H9 (cell line): ENCODE measurements at regions not wholly inside any gene's neighbourhood (a gene's known extent, or its start where the extent isn't known, plus 50 kb on each side); places are given as distances from the start of the nearest gene placed in this dataset.
A peak's percentile ranks its signal among the peaks of the same experiment; 100 is the strongest.

Experiments
- DNase-seq: peaks from one replicate; pipeline ENCODE4 v3.0.0-alpha.2; 2017
- H2AFZ ChIP-seq: one replicate; pipeline ENCODE4 v1.6.1; 2013; ENCODE audit warnings: mild to moderate bottlenecking, low read length, control low read depth, moderate library complexity
- H2AK5ac ChIP-seq: 2 replicates; pipeline ENCODE4 v1.6.1; 2013; ENCODE audit warnings: low read length, control low read depth, mixed read lengths; ENCODE audit not compliant: insufficient read length
- H2BK120ac ChIP-seq: one replicate; pipeline ENCODE4 v1.6.1; 2013; ENCODE audit warnings: low read depth, mild to moderate bottlenecking, low read length, control low read depth, inconsistent platforms; ENCODE audit not compliant: poor library complexity, severe bottlenecking
- H2BK12ac ChIP-seq: 2 replicates; pipeline ENCODE4 v1.6.1; 2013; ENCODE audit warnings: low read length, control low read depth, mixed read lengths, low read depth; ENCODE audit not compliant: insufficient read length
- H2BK15ac ChIP-seq: 2 replicates; pipeline ENCODE4 v1.6.1; 2013; ENCODE audit warnings: low read depth, low read length, control low read depth
- H2BK20ac ChIP-seq: one replicate; pipeline ENCODE4 v1.6.1; 2013; ENCODE audit warnings: low read depth, mild to moderate bottlenecking, low read length, control low read depth, inconsistent platforms; ENCODE audit not compliant: poor library complexity, severe bottlenecking
- H2BK5ac ChIP-seq: 2 replicates; pipeline ENCODE4 v1.6.1; 2013; ENCODE audit warnings: low read length, control low read depth, mixed read lengths; ENCODE audit not compliant: insufficient read length
- H3K14ac ChIP-seq: 2 replicates; pipeline ENCODE4 v1.6.1; 2013; ENCODE audit warnings: low read length, control low read depth; ENCODE audit not compliant: insufficient read depth
- H3K18ac ChIP-seq: 2 replicates; pipeline ENCODE4 v1.6.1; 2013; ENCODE audit warnings: low read depth, mild to moderate bottlenecking, mixed read lengths, low read length, control low read depth; ENCODE audit not compliant: insufficient read length
- H3K23ac ChIP-seq: 2 replicates; pipeline ENCODE4 v1.6.1; 2013; ENCODE audit warnings: low read length, control low read depth, mixed read lengths, low read depth; ENCODE audit not compliant: insufficient read length
- H3K23me2 ChIP-seq: 2 replicates; pipeline ENCODE4 v1.6.1; 2013; ENCODE audit warnings: low read depth, mild to moderate bottlenecking, mixed read lengths, low read length, control low read depth; ENCODE audit not compliant: insufficient read length, poor library complexity, severe bottlenecking
- H3K27ac ChIP-seq: 2 replicates; pipeline ENCODE4 v1.5.1; 2013; ENCODE audit warnings: low read length, control low read depth, mixed read lengths, low read depth; ENCODE audit not compliant: insufficient read length
- H3K27me3 ChIP-seq: 2 replicates; pipeline ENCODE4 v1.6.1; 2013; ENCODE audit warnings: low read length, control low read depth, inconsistent platforms; ENCODE audit not compliant: insufficient read depth
- H3K4ac ChIP-seq: 2 replicates; pipeline ENCODE4 v1.6.1; 2013; ENCODE audit warnings: low read depth, mild to moderate bottlenecking, control low read depth, inconsistent platforms, low read length, moderate library complexity
- H3K4me1 ChIP-seq: 2 replicates; pipeline ENCODE4 v1.6.1; 2013; ENCODE audit warnings: low read length, control low read depth, inconsistent platforms; ENCODE audit not compliant: insufficient read depth
- H3K4me2 ChIP-seq: 2 replicates; pipeline ENCODE4 v1.6.1; 2013; ENCODE audit warnings: low read length, control low read depth, mixed read lengths; ENCODE audit not compliant: insufficient read length, insufficient read depth
- H3K56ac ChIP-seq: 2 replicates; pipeline ENCODE4 v1.6.1; 2013; ENCODE audit warnings: low read depth, mild to moderate bottlenecking, mixed read lengths, low read length, control low read depth; ENCODE audit not compliant: insufficient read length
- H3K79me1 ChIP-seq: 2 replicates; pipeline ENCODE4 v1.6.1; 2013; ENCODE audit warnings: low read depth, mild to moderate bottlenecking, moderate library complexity, low read length, control low read depth, inconsistent platforms; ENCODE audit not compliant: insufficient read depth, poor library complexity, severe bottlenecking
- H3K79me2 ChIP-seq: 2 replicates; pipeline ENCODE4 v1.6.1; 2013; ENCODE audit warnings: low read length, control low read depth, inconsistent platforms; ENCODE audit not compliant: insufficient read depth
- H3K9ac ChIP-seq: 2 replicates; pipeline ENCODE4 v1.6.1; 2013; ENCODE audit warnings: low read length, control low read depth, mixed read lengths; ENCODE audit not compliant: insufficient read length; ENCODE audit errors: extremely low read depth
- H3K9me3 ChIP-seq: one replicate; pipeline ENCODE4 v1.6.1; 2013; ENCODE audit warnings: low read depth, low read length, inconsistent platforms; ENCODE audit not compliant: control insufficient read depth
- H3T11ph ChIP-seq: one replicate; pipeline ENCODE4 v1.6.1; 2013; ENCODE audit warnings: mild to moderate bottlenecking, low read length, control low read depth, inconsistent platforms
- H4K20me1 ChIP-seq: one replicate; pipeline ENCODE4 v1.6.1; 2013; ENCODE audit not compliant: control insufficient read depth, insufficient read length, insufficient read depth
- H4K5ac ChIP-seq: 2 replicates; pipeline ENCODE4 v1.6.1; 2013; ENCODE audit warnings: low read depth, mild to moderate bottlenecking, mixed read lengths, low read length, control low read depth; ENCODE audit not compliant: insufficient read length
- H4K8ac ChIP-seq: replicated peaks from 2 replicates; pipeline ENCODE4 v1.6.1; 2013; ENCODE audit warnings: low read length, control low read depth, mixed read lengths, low read depth; ENCODE audit not compliant: insufficient read length
- H4K91ac ChIP-seq: 2 replicates; pipeline ENCODE4 v1.6.1; 2013; ENCODE audit warnings: low read depth, mild to moderate bottlenecking, moderate library complexity, mixed read lengths, low read length, control low read depth; ENCODE audit not compliant: insufficient read length
- H3K27ac Mint-ChIP-seq, 3 experiments: 2 replicates in 2 of 3; 3 replicates in 1 of 3; pipeline ENCODE4 v1.8.0; 2020 to 2021; ENCODE audit warnings: mixed read lengths in 3 of 3, mild to moderate bottlenecking in 1 of 3, moderate library complexity in 1 of 3
- H3K27me3 Mint-ChIP-seq: 2 replicates; pipeline ENCODE4 v1.8.0; 2021; ENCODE audit warnings: low read depth, mild to moderate bottlenecking, moderate library complexity, mixed read lengths
- H3K36me3 Mint-ChIP-seq, 3 experiments: 2 replicates in 2 of 3; 3 replicates in 1 of 3; pipeline ENCODE4 v1.8.0; 2020 to 2021; ENCODE audit warnings: low read depth in 3 of 3, mixed read lengths in 3 of 3; ENCODE audit not compliant: insufficient read depth in 1 of 3
- H3K4me1 Mint-ChIP-seq, 2 experiments: 2 replicates each; pipeline ENCODE4 v1.8.0; 2020; ENCODE audit warnings: mixed read lengths in 2 of 2
- H3K4me3 Mint-ChIP-seq, 2 experiments: 2 replicates in 1 of 2; 3 replicates in 1 of 2; pipeline ENCODE4 v1.8.0; 2020 to 2021; ENCODE audit warnings: mild to moderate bottlenecking in 2 of 2, mixed read lengths in 2 of 2, moderate library complexity in 1 of 2
- H3K9me3 Mint-ChIP-seq, 2 experiments: 2 replicates in 1 of 2; 3 replicates in 1 of 2; pipeline ENCODE4 v1.8.0; 2020; ENCODE audit warnings: mild to moderate bottlenecking in 2 of 2, mixed read lengths in 2 of 2, moderate library complexity in 1 of 2
- WGBS: extraction: QIAGEN DNeasy Blood & Tissue Kit; methylation state at CpG from one replicate; pipeline ENCODE4 v1.1.7; 2013; ENCODE audit warnings: missing lambda C conversion rate, low lambda C conversion rate, mixed read lengths; ENCODE audit not compliant: insufficient read length; ENCODE audit errors: extremely low coverage; 5-methylcytosine and 5-hydroxymethylcytosine counted together
- TF ChIP-seq, protein P1 (sequence below): fragments of 200-600 bp; sonication (generic); conservative IDR thresholded peaks from 3 replicates; pipeline ENCODE4 v1.8.0; 2021; ENCODE audit warnings: antibody characterized with exemption, mild to moderate bottlenecking

DNA sequence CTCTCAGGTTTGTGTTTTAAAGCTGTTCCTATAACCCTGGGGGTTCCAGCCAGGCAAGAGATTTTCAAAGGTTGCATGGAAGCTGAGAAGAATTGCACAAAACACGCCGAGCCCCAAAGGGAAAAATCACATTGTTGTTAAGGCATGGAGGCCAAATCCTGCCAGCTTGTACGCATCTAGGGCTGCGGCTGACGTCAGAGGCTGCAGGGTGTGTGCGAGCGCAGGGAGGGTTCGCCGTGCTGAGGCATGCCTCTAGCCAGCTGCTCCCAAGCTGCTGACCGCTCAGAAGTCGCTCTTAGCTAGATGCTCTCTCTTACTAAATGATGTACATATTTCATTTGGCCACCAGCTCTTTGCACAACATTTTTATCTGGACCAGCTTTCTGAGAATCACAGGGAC lies 191.8 kb downstream of the LPIN1 start:
- no peak overlapping the region for H2AK5ac ChIP-seq
- H3K23ac ChIP-seq = no peak overlapping the region
- H3K4me1 Mint-ChIP-seq = no peaks in the 10 kb centered on the region
- H3K27ac Mint-ChIP-seq = peak overlapping the region in 1 of 3 experiments; percentile 46; a peak in 1 of 7 replicates
- no peaks in the 10 kb centered on the region; a peak in 1 of 5 replicates for H3K9me3 Mint-ChIP-seq
- no CpG with 5 or more reads among the region's 11 CpGs for WGBS
- no peak overlapping the region for H3K27ac ChIP-seq
- no peaks in the 10 kb centered on the region for H3K4me1 ChIP-seq
- no peak overlapping the region for H4K8ac ChIP-seq
- no peaks in the 10 kb centered on the region for H3K23me2 ChIP-seq
- H3K27me3 ChIP-seq = no peaks in the 10 kb centered on the region
- no peak overlapping the region for H3K18ac ChIP-seq
- H3K4me2 ChIP-seq = no peak overlapping the region
- H3K36me3 Mint-ChIP-seq = no peaks in the 10 kb centered on the region
- H2BK15ac ChIP-seq = no peak overlapping the region
- no peak overlapping the region for H3K4me3 Mint-ChIP-seq
- no peak overlapping the region for H2BK5ac ChIP-seq
- no peaks in the 10 kb centered on the region for H4K20me1 ChIP-seq
- DNase-seq = no peak
- H3K4ac ChIP-seq = no peak overlapping the region
- H3K9me3 ChIP-seq = no peaks in the 10 kb centered on the region
- no peak overlapping the region for H3K56ac ChIP-seq
- H2BK120ac ChIP-seq = no peak overlapping the region
- no peak overlapping the region for H3T11ph ChIP-seq
- no peaks in the 10 kb centered on the region for H3K79me2 ChIP-seq
- TF ChIP-seq, protein P1, sequence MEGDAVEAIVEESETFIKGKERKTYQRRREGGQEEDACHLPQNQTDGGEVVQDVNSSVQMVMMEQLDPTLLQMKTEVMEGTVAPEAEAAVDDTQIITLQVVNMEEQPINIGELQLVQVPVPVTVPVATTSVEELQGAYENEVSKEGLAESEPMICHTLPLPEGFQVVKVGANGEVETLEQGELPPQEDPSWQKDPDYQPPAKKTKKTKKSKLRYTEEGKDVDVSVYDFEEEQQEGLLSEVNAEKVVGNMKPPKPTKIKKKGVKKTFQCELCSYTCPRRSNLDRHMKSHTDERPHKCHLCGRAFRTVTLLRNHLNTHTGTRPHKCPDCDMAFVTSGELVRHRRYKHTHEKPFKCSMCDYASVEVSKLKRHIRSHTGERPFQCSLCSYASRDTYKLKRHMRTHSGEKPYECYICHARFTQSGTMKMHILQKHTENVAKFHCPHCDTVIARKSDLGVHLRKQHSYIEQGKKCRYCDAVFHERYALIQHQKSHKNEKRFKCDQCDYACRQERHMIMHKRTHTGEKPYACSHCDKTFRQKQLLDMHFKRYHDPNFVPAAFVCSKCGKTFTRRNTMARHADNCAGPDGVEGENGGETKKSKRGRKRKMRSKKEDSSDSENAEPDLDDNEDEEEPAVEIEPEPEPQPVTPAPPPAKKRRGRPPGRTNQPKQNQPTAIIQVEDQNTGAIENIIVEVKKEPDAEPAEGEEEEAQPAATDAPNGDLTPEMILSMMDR = no peak
- H3K27me3 Mint-ChIP-seq = no peaks in the 10 kb centered on the region; the same call in none of the 2 replicates
- no peak overlapping the region for H2BK12ac ChIP-seq
- no peak overlapping the region for H3K14ac ChIP-seq
- no peak overlapping the region for H2AFZ ChIP-seq
- no peak overlapping the region for H4K5ac ChIP-seq
- H3K79me1 ChIP-seq = no peaks in the 10 kb centered on the region
- no peak overlapping the region for H4K91ac ChIP-seq
- no peak overlapping the region for H3K9ac ChIP-seq
- H2BK20ac ChIP-seq = no peak overlapping the region
